Hepatocyte (in vitro differentiated cells): ENCODE measurements at regions not wholly inside any gene's neighbourhood (a gene's known extent, or its start where the extent isn't known, plus 50 kb on each side); places are given as distances from the start of the nearest gene placed in this dataset.

Experiments used
- CTCF ChIP-seq: fragments of 200-600 bp; sonication (generic); IDR thresholded peaks from 2 replicates; pipeline ENCODE4 v1.5.1; 2016; ENCODE audit warnings: antibody characterized with exemption, mild to moderate bottlenecking; ENCODE audit not compliant: poor library complexity
- EZH2phosphoT487 ChIP-seq: fragments of 200-600 bp; sonication (generic); IDR thresholded peaks from one replicate; pipeline ENCODE4 v1.6.1; 2018; ENCODE audit warnings: antibody characterized with exemption, mild to moderate bottlenecking, low read depth, moderate library complexity; ENCODE audit not compliant: unreplicated experiment, severe bottlenecking

DNA sequence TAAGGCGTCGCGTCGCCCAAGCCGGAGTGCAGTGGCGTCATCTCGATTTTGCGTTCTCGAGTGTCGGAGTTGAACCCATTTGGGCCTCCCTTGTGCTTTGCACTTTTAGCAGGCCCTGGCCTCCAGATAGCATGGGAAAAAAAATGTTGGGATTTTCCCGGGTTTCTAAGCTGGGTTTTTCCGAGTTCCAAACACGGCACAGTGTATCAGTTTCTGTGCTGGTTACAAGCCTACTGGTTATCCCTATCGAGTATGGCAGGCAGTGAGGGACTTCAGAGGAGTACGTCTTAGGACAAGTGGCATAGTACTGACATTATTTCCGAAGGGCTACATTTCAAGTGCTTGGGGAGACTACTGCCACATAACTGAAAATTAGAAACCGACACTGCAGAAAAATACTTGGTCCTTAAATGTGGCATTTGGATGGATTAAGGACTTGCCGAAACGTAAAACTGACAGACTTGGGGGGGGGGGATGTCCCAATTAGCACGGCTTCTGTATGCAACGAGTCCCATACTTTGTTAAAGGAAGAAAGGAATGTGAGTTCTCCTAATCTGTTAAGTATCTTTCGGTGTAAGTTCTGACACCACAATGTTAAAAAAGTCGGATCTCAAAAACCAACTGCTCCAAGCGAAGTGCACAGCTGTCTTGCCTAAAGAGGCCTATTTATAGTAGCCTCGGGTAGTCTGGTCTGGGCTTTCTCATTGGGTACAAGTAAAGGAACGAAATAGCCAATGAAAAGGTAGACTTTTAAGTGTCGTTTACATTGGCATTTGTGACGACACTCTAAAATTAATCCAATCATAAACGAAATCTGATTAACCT lies 70.2 kb downstream of the HFE start:
- TF ChIP-seq CTCF (no peak), EZH2phosphoT487 (no peak)
